Progenitor cell of endocrine pancreas (in vitro differentiated cells): ENCODE measurements at regions not wholly inside any gene's neighbourhood (a gene's known extent, or its start where the extent isn't known, plus 50 kb on each side); places are given as distances from the start of the nearest gene placed in this dataset.

ENCODE experiments used
- DNase-seq: peaks from one replicate; pipeline ENCODE4 v3.0.0; 2021; ENCODE audit warnings: low spot score; ENCODE audit not compliant: unreplicated experiment
- H3K27ac Mint-ChIP-seq: 2 replicates; pipeline ENCODE4 v1.8.0; 2021; ENCODE audit warnings: mild to moderate bottlenecking, moderate library complexity, mixed read lengths
- H3K27me3 Mint-ChIP-seq: 2 replicates; pipeline ENCODE4 v1.8.0; 2021; ENCODE audit warnings: mixed read lengths
- H3K36me3 Mint-ChIP-seq: 2 replicates; pipeline ENCODE4 v1.8.0; 2022; ENCODE audit warnings: mixed read lengths; ENCODE audit not compliant: insufficient read depth
- H3K4me1 Mint-ChIP-seq: 2 replicates; pipeline ENCODE4 v1.8.0; 2021; ENCODE audit warnings: low read depth, mixed read lengths
- H3K4me3 Mint-ChIP-seq: 2 replicates; pipeline ENCODE4 v1.8.0; 2021; ENCODE audit warnings: low read depth, mild to moderate bottlenecking, moderate library complexity, mixed read lengths
- H3K9me3 Mint-ChIP-seq: 2 replicates; pipeline ENCODE4 v1.8.0; 2021; ENCODE audit warnings: low read depth, mixed read lengths
- CTCF ChIP-seq: fragments of 200-600 bp; sonication (generic); IDR thresholded peaks from one replicate; pipeline ENCODE4 v1.5.0; 2021; ENCODE audit warnings: antibody characterized with exemption, mild to moderate bottlenecking; ENCODE audit not compliant: unreplicated experiment

- Mint-ChIP-seq H3K4me3 (no peak overlapping the region), H3K36me3 (peaks cover 2% of the 10 kb centered on the region), H3K27me3 (peaks cover 15% of the 10 kb centered on the region), H3K9me3 (peaks cover 9% of the 10 kb centered on the region), H3K27ac (no peak overlapping the region), H3K4me1 (no peaks in the 10 kb centered on the region)
- TF ChIP-seq CTCF: no peak
- no peak for DNase-seq
Measured at GRCh38 chr17:83144421-83145357, 65.3 kb downstream of the METRNL start.

- H3K27ac Mint-ChIP-seq: no peak overlapping the region
- H3K4me3 Mint-ChIP-seq: no peak overlapping the region
- H3K4me1 Mint-ChIP-seq: no peaks in the 10 kb centered on the region
- DNase-seq: no peak
- H3K9me3 Mint-ChIP-seq: peaks cover 9% of the 10 kb centered on the region
- H3K36me3 Mint-ChIP-seq: peaks cover 2% of the 10 kb centered on the region
- no peak for TF ChIP-seq CTCF
- H3K27me3 Mint-ChIP-seq: peaks cover 15% of the 10 kb centered on the region
Measured at GRCh38 chr17:83145358-83145738, 65.9 kb downstream of the METRNL start.

GRCh38 chr17:83145831-83146230 lies 66.4 kb downstream of the METRNL start:
- Mint-ChIP-seq H3K27ac (no peak overlapping the region), H3K9me3 (peaks cover 9% of the 10 kb centered on the region), H3K36me3 (peaks cover 2% of the 10 kb centered on the region), H3K4me1 (no peaks in the 10 kb centered on the region), H3K4me3 (no peak overlapping the region), H3K27me3 (peaks cover 17% of the 10 kb centered on the region)
- no peak for DNase-seq
- TF ChIP-seq CTCF: no peak

GRCh38 chr17:83146347-83146746 lies 66.9 kb downstream of the METRNL start:
- Mint-ChIP-seq H3K36me3 (peaks cover 2% of the 10 kb centered on the region), H3K27ac (no peak overlapping the region), H3K4me3 (no peak overlapping the region), H3K9me3 (peaks cover 9% of the 10 kb centered on the region), H3K4me1 (peaks cover 2% of the 10 kb centered on the region), H3K27me3 (peaks cover 22% of the 10 kb centered on the region)
- no peak for TF ChIP-seq CTCF
- no peak for DNase-seq

- Mint-ChIP-seq H3K36me3 (peaks cover under 1% of the 10 kb centered on the region), H3K4me1 (peaks cover 6% of the 10 kb centered on the region), H3K4me3 (no peak overlapping the region), H3K27ac (no peak overlapping the region), H3K9me3 (peaks cover 6% of the 10 kb centered on the region), H3K27me3 (peaks cover 22% of the 10 kb centered on the region)
- DNase-seq: no peak
- no peak for TF ChIP-seq CTCF
Measured at GRCh38 chr17:83147280-83147679, 67.9 kb downstream of the METRNL start.
